IMR-90 (cell line): ENCODE measurements at regions not wholly inside any gene's neighbourhood (a gene's known extent, or its start where the extent isn't known, plus 50 kb on each side); places are given as distances from the start of the nearest gene placed in this dataset.

ENCODE experiments used
- CEBPB ChIP-seq: IDR thresholded peaks from 2 replicates; pipeline ENCODE4 v1.6.1; 2012; ENCODE audit warnings: low read depth, low read length, improper control_type of control experiment
- FOS ChIP-seq: fragments of 150-350 bp; IDR thresholded peaks from 2 replicates; pipeline ENCODE4 v1.6.1; 2016; ENCODE audit warnings: low read depth, low read length
- MAFK ChIP-seq: IDR thresholded peaks from 2 replicates; pipeline ENCODE4 v1.6.1; 2012; ENCODE audit warnings: low read depth, low read length, improper control_type of control experiment
- MXI1 ChIP-seq: IDR thresholded peaks from 2 replicates; pipeline ENCODE4 v1.6.1; 2012; ENCODE audit warnings: low read depth, mild to moderate bottlenecking, low read length, moderate library complexity, borderline replicate concordance
- POLR2A ChIP-seq: IDR thresholded peaks from 2 replicates; pipeline ENCODE4 v1.6.1; 2012; ENCODE audit warnings: mild to moderate bottlenecking, low read depth, low read length
- RAD21 ChIP-seq: IDR thresholded peaks from 2 replicates; pipeline ENCODE4 v1.6.1; 2012; ENCODE audit warnings: low read length, improper control_type of control experiment
- TF ChIP-seq, protein P1 (sequence below): conservative IDR thresholded peaks from 2 replicates; pipeline ENCODE4 v1.5.1; 2012; ENCODE audit warnings: mild to moderate bottlenecking, low read depth, low read length, improper control_type of control experiment
- TF ChIP-seq, protein P2 (sequence below): fragments of 150-350 bp; IDR thresholded peaks from 2 replicates; pipeline ENCODE4 v1.6.1; 2016; ENCODE audit warnings: low read depth, mild to moderate bottlenecking, low read length, moderate library complexity, borderline replicate concordance
- TF ChIP-seq, protein P3 (sequence below): fragments of 150-350 bp; IDR thresholded peaks from 2 replicates; pipeline ENCODE4 v1.6.1; 2017; ENCODE audit warnings: mild to moderate bottlenecking, antibody characterized with exemption, low read length, low read depth

DNA sequence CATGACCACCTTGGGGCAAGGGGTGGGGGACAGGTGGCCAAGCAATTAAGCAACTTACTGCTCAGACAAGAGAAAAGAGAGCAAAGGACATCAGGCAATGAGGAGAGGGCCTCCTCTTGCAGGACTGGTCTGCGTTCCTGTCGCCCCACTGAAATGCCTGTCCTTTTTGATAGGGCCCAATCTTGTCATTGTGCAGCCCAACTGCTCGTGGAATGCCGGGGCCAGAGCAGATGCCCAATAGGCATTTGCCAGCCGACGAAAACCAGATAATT is 104.5 kb upstream of the SH3BP4 start:
- TF ChIP-seq POLR2A = no peak
- TF ChIP-seq, protein P1, sequence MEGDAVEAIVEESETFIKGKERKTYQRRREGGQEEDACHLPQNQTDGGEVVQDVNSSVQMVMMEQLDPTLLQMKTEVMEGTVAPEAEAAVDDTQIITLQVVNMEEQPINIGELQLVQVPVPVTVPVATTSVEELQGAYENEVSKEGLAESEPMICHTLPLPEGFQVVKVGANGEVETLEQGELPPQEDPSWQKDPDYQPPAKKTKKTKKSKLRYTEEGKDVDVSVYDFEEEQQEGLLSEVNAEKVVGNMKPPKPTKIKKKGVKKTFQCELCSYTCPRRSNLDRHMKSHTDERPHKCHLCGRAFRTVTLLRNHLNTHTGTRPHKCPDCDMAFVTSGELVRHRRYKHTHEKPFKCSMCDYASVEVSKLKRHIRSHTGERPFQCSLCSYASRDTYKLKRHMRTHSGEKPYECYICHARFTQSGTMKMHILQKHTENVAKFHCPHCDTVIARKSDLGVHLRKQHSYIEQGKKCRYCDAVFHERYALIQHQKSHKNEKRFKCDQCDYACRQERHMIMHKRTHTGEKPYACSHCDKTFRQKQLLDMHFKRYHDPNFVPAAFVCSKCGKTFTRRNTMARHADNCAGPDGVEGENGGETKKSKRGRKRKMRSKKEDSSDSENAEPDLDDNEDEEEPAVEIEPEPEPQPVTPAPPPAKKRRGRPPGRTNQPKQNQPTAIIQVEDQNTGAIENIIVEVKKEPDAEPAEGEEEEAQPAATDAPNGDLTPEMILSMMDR = no peak
- TF ChIP-seq, protein P2, sequence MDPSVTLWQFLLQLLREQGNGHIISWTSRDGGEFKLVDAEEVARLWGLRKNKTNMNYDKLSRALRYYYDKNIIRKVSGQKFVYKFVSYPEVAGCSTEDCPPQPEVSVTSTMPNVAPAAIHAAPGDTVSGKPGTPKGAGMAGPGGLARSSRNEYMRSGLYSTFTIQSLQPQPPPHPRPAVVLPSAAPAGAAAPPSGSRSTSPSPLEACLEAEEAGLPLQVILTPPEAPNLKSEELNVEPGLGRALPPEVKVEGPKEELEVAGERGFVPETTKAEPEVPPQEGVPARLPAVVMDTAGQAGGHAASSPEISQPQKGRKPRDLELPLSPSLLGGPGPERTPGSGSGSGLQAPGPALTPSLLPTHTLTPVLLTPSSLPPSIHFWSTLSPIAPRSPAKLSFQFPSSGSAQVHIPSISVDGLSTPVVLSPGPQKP = no peak
- TF ChIP-seq CEBPB = no peak
- TF ChIP-seq, protein P3, sequence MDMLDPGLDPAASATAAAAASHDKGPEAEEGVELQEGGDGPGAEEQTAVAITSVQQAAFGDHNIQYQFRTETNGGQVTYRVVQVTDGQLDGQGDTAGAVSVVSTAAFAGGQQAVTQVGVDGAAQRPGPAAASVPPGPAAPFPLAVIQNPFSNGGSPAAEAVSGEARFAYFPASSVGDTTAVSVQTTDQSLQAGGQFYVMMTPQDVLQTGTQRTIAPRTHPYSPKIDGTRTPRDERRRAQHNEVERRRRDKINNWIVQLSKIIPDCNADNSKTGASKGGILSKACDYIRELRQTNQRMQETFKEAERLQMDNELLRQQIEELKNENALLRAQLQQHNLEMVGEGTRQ = no peak
- TF ChIP-seq RAD21 = no peak
- TF ChIP-seq FOS = no peak
- no peak for TF ChIP-seq MXI1
- TF ChIP-seq MAFK = no peak
